ENCODE measurements at regions not wholly inside any gene's neighbourhood (a gene's known extent, or its start where the extent isn't known, plus 50 kb on each side); places are given as distances from the start of the nearest gene placed in this dataset.
A peak's percentile ranks its signal among the peaks of the same experiment; 100 is the strongest.

DNA sequence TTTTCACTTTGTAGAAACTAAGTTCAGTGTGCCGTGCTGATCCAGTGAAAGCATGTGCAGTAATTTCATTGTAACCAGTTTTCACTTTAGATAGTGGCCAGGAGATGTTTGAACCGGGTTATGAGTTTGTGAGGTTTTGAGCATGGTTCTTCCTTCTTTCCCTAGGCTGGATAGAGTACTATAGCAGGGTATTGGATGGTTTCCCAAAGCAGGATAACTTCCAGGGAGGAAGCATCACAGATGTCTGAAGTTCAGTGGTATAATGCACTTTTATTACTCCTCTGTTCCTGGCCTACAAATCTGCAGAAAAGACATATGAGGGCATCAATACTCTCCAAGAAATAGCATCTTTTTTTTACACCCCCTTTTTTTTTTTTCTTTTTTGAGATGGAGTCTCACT, 823.1 kb downstream of the USP25 start:
- TF ChIP-seq, protein P1, sequence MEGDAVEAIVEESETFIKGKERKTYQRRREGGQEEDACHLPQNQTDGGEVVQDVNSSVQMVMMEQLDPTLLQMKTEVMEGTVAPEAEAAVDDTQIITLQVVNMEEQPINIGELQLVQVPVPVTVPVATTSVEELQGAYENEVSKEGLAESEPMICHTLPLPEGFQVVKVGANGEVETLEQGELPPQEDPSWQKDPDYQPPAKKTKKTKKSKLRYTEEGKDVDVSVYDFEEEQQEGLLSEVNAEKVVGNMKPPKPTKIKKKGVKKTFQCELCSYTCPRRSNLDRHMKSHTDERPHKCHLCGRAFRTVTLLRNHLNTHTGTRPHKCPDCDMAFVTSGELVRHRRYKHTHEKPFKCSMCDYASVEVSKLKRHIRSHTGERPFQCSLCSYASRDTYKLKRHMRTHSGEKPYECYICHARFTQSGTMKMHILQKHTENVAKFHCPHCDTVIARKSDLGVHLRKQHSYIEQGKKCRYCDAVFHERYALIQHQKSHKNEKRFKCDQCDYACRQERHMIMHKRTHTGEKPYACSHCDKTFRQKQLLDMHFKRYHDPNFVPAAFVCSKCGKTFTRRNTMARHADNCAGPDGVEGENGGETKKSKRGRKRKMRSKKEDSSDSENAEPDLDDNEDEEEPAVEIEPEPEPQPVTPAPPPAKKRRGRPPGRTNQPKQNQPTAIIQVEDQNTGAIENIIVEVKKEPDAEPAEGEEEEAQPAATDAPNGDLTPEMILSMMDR (IDR thresholded peaks at IDR 0.05; ENCODE audit: extremely low read depth, low read depth, low read length), result no peak
- no peaks in the 10 kb centered on the region for H3K79me2 ChIP-seq (ENCODE audit: insufficient read depth, low read length)
- no peaks in the 10 kb centered on the region for H3K36me3 ChIP-seq (ENCODE audit: insufficient read depth, low read length)
- H4K20me1 ChIP-seq (ENCODE audit: insufficient read depth, low read length), result no peaks in the 10 kb centered on the region
- no peak overlapping the region for H2AFZ ChIP-seq (ENCODE audit: low read length)
- H3K4me2 ChIP-seq (ENCODE audit: insufficient read depth, low read length), result no peak overlapping the region
- H3K27ac ChIP-seq (ENCODE audit: low read depth, low read length), result no peak overlapping the region
- H3K4me3 ChIP-seq (ENCODE audit: insufficient read depth, low read length), result no peak overlapping the region
- no peak for DNase-seq (ENCODE audit: insufficient read length, low spot score, missing footprints)
- no peaks in the 10 kb centered on the region for H3K9me3 ChIP-seq (ENCODE audit: low read depth, low read length)
- H3K4me1 ChIP-seq (ENCODE audit: insufficient read depth, low read length), result no peaks in the 10 kb centered on the region
- H3K27me3 ChIP-seq (ENCODE audit: insufficient read depth, low read length), result no peaks in the 10 kb centered on the region

GRCh38 chr21:16554503-16554902, 824.7 kb downstream of the USP25 start:
- no peak overlapping the region for H2AFZ ChIP-seq (ENCODE audit: low read length)
- no peaks in the 10 kb centered on the region for H3K9me3 ChIP-seq (ENCODE audit: low read depth, low read length)
- H3K27me3 ChIP-seq (ENCODE audit: insufficient read depth, low read length), result no peaks in the 10 kb centered on the region

DNA sequence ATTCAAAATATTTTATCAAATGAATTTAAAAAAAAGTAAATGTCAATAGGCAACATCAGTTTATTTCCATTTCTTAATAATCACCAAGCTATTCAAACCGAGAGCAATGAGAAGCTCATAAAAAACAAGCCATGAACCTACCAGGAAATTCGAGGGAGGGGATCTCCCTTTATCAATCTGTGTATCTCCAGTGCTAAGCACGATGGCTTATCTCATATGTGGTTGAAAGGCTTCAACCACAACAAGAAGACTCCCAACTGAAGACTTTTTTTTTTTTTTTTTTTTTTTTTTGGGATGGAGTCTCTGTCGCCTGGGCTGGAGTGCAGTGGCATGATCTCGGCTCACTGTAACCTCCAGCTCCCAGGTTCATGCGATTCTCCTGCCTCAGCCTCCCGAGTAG, 833.3 kb downstream of the USP25 start:
- Histone ChIP-seq H2AFZ (ENCODE audit: low read length) (no peak overlapping the region), H3K79me2 (ENCODE audit: insufficient read depth, low read length) (no peaks in the 10 kb centered on the region), H3K4me2 (ENCODE audit: insufficient read depth, low read length) (no peak overlapping the region), H3K27ac (ENCODE audit: low read depth, low read length) (no peak overlapping the region), H3K4me1 (ENCODE audit: insufficient read depth, low read length) (peaks cover 7% of the 10 kb centered on the region), H3K36me3 (ENCODE audit: insufficient read depth, low read length) (no peaks in the 10 kb centered on the region), H3K27me3 (ENCODE audit: insufficient read depth, low read length) (no peaks in the 10 kb centered on the region), H3K9me3 (ENCODE audit: low read depth, low read length) (no peaks in the 10 kb centered on the region), H4K20me1 (ENCODE audit: insufficient read depth, low read length) (no peaks in the 10 kb centered on the region), H3K4me3 (ENCODE audit: insufficient read depth, low read length) (no peak overlapping the region)
- TF ChIP-seq, protein P1 (IDR thresholded peaks at IDR 0.05; ENCODE audit: extremely low read depth, low read depth, low read length), result no peak
- no peak for DNase-seq (ENCODE audit: insufficient read length, low spot score, missing footprints)

More at GRCh38 chr21:16554503-16554902, 824.7 kb downstream of the USP25 start:
- H4K20me1 ChIP-seq (ENCODE audit: insufficient read depth, low read length), result no peaks in the 10 kb centered on the region
- DNase-seq (ENCODE audit: insufficient read length, low spot score, missing footprints), result no peak
- H3K4me1 ChIP-seq (ENCODE audit: insufficient read depth, low read length), result no peaks in the 10 kb centered on the region
- H3K4me2 ChIP-seq (ENCODE audit: insufficient read depth, low read length), result no peak overlapping the region
- H3K27ac ChIP-seq (ENCODE audit: low read depth, low read length), result no peak overlapping the region
- no peak overlapping the region for H3K4me3 ChIP-seq (ENCODE audit: insufficient read depth, low read length)
- TF ChIP-seq, protein P1 (IDR thresholded peaks at IDR 0.05; ENCODE audit: extremely low read depth, low read depth, low read length), result no peak
- H3K36me3 ChIP-seq (ENCODE audit: insufficient read depth, low read length), result no peaks in the 10 kb centered on the region
- H3K79me2 ChIP-seq (ENCODE audit: insufficient read depth, low read length), result no peaks in the 10 kb centered on the region

- no peak overlapping the region for H2AFZ ChIP-seq (ENCODE audit: low read length)
- no peaks in the 10 kb centered on the region for H3K79me2 ChIP-seq (ENCODE audit: insufficient read depth, low read length)
- no peak for DNase-seq (ENCODE audit: insufficient read length, low spot score, missing footprints)
- H3K4me1 ChIP-seq (ENCODE audit: insufficient read depth, low read length), result peaks cover 7% of the 10 kb centered on the region
- H3K4me2 ChIP-seq (ENCODE audit: insufficient read depth, low read length), result peak overlapping the region; percentile 43
- no peaks in the 10 kb centered on the region for H3K36me3 ChIP-seq (ENCODE audit: insufficient read depth, low read length)
- H3K27ac ChIP-seq (ENCODE audit: low read depth, low read length), result no peak overlapping the region
- no peaks in the 10 kb centered on the region for H4K20me1 ChIP-seq (ENCODE audit: insufficient read depth, low read length)
- TF ChIP-seq, protein P1 (IDR thresholded peaks at IDR 0.05; ENCODE audit: extremely low read depth, low read depth, low read length), result no peak
- no peak overlapping the region for H3K4me3 ChIP-seq (ENCODE audit: insufficient read depth, low read length)
- no peaks in the 10 kb centered on the region for H3K9me3 ChIP-seq (ENCODE audit: low read depth, low read length)
- no peaks in the 10 kb centered on the region for H3K27me3 ChIP-seq (ENCODE audit: insufficient read depth, low read length)
These were observed 834.0 kb downstream of the USP25 start for GRCh38 chr21:16563795-16564194.
